Gastroesophageal sphincter (tissue), 4 donors: ENCODE measurements at regions not wholly inside any gene's neighbourhood (a gene's known extent, or its start where the extent isn't known, plus 50 kb on each side); places are given as distances from the start of the nearest gene placed in this dataset.

Experiments
- ATAC-seq: fragments of 150-250 bp; one replicate; pipeline ENCODE4 v1.9.1; 2016; ENCODE audit warnings: mild to moderate bottlenecking, moderate library complexity
- H3K27ac ChIP-seq, 4 donors: fragments of 200-600 bp; sonication (generic) in 3 of 4; 1 replicate in 3 of 4; 2 replicates in 1 of 4; pipeline ENCODE4 v1.5.1; 2016 to 2019
- H3K27me3 ChIP-seq: fragments of 200-600 bp; sonication (generic); one replicate; pipeline ENCODE4 v1.5.1; 2019
- H3K36me3 ChIP-seq, 2 donors: fragments of 200-600 bp; sonication (generic); one replicate each; pipeline ENCODE4 v1.5.1; 2019; ENCODE audit warnings: control low read depth in 1 of 2
- H3K4me1 ChIP-seq, 3 donors: fragments of 200-600 bp; sonication (generic); 1 replicate in 2 of 3; 2 replicates in 1 of 3; pipeline ENCODE4 v1.5.1; 2016 to 2019; ENCODE audit warnings: control low read depth in 2 of 3
- H3K4me3 ChIP-seq, 2 donors: fragments of 200-600 bp; sonication (generic); one replicate each; pipeline ENCODE4 v1.5.1; 2019; ENCODE audit warnings: mild to moderate bottlenecking in 1 of 2, moderate library complexity in 1 of 2
- H3K9me3 ChIP-seq, 3 donors: fragments of 200-600 bp; sonication (generic); one replicate each; pipeline ENCODE4 v1.5.1; 2017 to 2019; ENCODE audit warnings: control low read depth in 2 of 3
- EP300 ChIP-seq: sonication (generic); formaldehyde crosslinking; IDR thresholded peaks from one replicate; pipeline ENCODE4 v1.6.1; 2017; ENCODE audit warnings: antibody characterized with exemption, mild to moderate bottlenecking
- POLR2A ChIP-seq, 2 donors: fragments of 450-650 bp; IDR thresholded peaks; one replicate each; pipeline ENCODE4 v1.6.1; 2017; ENCODE audit warnings: antibody characterized with exemption in 2 of 2, mild to moderate bottlenecking in 2 of 2, moderate library complexity in 1 of 2
- POLR2AphosphoS5 ChIP-seq: sonication (generic); formaldehyde crosslinking; IDR thresholded peaks from one replicate; pipeline ENCODE4 v1.6.1; 2017; ENCODE audit warnings: antibody characterized with exemption
- WGBS, 2 donors: methylation state at CpG; one replicate each; pipeline ENCODE4 v1.1.5; 2018; ENCODE audit warnings: low coverage in 1 of 2; 5-methylcytosine and 5-hydroxymethylcytosine counted together
- TF ChIP-seq, protein P1 (sequence below), 4 experiments: fragments of 200-600 bp in 2 of 4; fragments of 450-650 bp in 2 of 4; sonication (generic) in 1 of 4; IDR thresholded peaks; one replicate each; pipeline ENCODE4 v1.5.1; 2017 to 2019; ENCODE audit warnings: antibody characterized with exemption in 4 of 4, mild to moderate bottlenecking in 2 of 4, moderate library complexity in 2 of 4

DNA sequence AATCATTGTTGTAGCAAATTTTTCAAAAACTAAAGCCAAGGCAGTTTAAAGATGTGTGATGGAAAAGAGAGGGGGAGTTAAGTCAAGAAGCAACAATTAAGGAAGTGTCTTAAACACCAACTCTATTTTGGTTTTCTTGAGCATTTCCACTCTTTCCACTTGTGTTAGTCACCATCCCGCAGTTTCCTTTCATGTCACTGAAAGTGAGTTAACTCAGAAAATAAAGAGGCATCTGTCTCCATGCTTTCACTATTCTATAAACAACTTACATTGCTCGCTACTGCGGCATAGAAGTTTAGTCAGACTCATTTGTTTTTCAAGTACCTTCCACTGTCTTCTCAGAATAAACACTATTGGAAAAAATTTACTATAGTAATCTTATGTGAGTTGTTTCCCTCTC is 284.9 kb upstream of the SEMA3D start:
- TF ChIP-seq POLR2AphosphoS5 (no peak), POLR2A (IDR thresholded peaks at IDR 0.05) (no peak), EP300 (no peak)
- Histone ChIP-seq H3K27me3 (no peaks in the 10 kb centered on the region), H3K9me3 (no peaks in the 10 kb centered on the region), H3K36me3 (no peaks in the 10 kb centered on the region), H3K4me1 (no peaks in the 10 kb centered on the region), H3K4me3 (no peak overlapping the region), H3K27ac (no peak overlapping the region)
- WGBS, 2 donors, result 0 to 10% methylated on average over 3 of the region's 3 CpGs
- ATAC-seq, result no peak

DNA sequence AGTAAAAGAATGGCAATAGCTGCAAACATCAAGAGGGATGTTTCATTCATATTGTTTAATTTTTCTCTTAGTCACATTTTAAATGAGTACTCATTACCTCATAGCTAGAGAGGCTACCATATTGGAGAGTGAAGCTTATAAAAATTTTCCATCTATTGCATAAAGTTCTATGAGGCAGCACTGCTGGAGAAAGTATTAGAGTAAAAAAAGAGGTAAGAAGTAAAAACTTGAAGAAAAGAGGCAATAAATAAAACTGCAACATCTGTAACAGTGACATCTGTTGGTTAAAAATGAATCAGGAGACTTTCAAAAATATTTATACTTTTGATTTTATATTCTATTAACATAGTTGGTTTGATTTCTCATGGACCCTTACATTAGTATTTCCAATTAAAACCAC is 284.5 kb upstream of the SEMA3D start:
- TF ChIP-seq POLR2AphosphoS5 (no peak), POLR2A (IDR thresholded peaks at IDR 0.05) (no peak), EP300 (no peak)
- TF ChIP-seq, protein P1, sequence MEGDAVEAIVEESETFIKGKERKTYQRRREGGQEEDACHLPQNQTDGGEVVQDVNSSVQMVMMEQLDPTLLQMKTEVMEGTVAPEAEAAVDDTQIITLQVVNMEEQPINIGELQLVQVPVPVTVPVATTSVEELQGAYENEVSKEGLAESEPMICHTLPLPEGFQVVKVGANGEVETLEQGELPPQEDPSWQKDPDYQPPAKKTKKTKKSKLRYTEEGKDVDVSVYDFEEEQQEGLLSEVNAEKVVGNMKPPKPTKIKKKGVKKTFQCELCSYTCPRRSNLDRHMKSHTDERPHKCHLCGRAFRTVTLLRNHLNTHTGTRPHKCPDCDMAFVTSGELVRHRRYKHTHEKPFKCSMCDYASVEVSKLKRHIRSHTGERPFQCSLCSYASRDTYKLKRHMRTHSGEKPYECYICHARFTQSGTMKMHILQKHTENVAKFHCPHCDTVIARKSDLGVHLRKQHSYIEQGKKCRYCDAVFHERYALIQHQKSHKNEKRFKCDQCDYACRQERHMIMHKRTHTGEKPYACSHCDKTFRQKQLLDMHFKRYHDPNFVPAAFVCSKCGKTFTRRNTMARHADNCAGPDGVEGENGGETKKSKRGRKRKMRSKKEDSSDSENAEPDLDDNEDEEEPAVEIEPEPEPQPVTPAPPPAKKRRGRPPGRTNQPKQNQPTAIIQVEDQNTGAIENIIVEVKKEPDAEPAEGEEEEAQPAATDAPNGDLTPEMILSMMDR (IDR thresholded peaks at IDR 0.05), result no peak
- Histone ChIP-seq H3K4me3 (no peak overlapping the region), H3K27me3 (no peaks in the 10 kb centered on the region), H3K27ac (no peak overlapping the region), H3K4me1 (no peaks in the 10 kb centered on the region), H3K36me3 (no peaks in the 10 kb centered on the region), H3K9me3 (no peaks in the 10 kb centered on the region)
- ATAC-seq, result no peak

DNA sequence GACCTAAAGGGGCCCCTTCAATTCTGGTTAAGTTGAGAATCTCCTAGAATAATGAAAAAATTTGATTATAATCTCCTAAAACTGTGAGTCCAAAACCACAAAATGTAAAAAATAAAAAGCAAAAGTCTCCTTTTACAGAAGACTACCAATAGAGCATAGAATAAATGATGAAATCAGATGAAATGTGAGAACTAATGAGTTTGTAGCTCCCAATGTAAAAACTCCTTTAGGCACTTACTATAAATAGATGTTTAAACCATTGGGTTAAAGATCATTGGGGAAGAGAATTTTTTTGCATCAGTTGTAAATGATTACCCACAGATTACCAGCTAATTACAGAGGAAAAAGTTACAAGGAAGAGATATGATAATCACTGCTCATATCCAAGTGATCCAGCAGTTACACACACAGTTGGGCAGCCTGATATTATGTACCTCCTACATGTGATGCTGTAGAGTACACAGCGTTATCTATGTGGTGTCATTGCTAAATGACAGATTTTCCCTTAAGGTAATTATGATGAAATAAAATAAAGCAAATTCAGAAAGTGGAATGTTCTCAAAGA is 282.7 kb upstream of the SEMA3D start:
- Histone ChIP-seq H3K27ac (no peak overlapping the region), H3K4me1 (no peaks in the 10 kb centered on the region), H3K4me3 (no peak overlapping the region), H3K36me3 (no peaks in the 10 kb centered on the region), H3K9me3 (no peaks in the 10 kb centered on the region), H3K27me3 (no peaks in the 10 kb centered on the region)
- TF ChIP-seq POLR2AphosphoS5, result no peak
- TF ChIP-seq POLR2A (IDR thresholded peaks at IDR 0.05), result no peak
- no peak for TF ChIP-seq EP300
- TF ChIP-seq, protein P1 (IDR thresholded peaks at IDR 0.05), result no peak
- 100% methylated on average over 1 of the region's 1 CpG for WGBS, 2 donors
- no peak for ATAC-seq

DNA sequence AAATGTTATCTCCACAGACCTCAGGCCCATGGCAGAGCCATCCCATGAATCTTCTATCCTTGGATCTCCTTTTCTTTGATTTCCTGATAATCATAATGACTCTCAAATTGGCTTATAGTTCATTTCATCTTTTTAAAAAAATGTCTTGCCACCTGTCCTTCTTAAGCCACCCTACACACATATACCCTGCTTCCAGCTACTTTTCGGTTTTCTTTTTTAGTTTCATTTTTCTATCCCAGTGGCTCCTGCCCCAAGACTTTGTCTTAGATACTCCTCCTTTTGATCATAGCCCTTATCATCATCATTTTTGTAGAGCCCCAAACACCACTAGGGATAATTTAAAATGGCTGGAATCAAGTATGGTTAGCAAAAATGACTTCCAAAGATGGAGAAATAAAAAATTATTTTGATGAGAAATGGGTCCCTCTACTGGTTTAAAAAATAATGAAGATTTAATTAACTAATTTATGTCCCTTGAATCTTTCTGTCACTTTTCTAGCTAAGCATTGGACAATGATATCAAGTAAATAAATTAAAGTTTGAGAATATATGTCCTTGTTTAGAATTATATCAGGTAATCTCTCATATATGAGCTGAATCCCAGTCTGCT is 277.3 kb upstream of the SEMA3D start:
- Histone ChIP-seq H3K9me3 (no peaks in the 10 kb centered on the region), H3K4me1 (no peaks in the 10 kb centered on the region), H3K27me3 (no peaks in the 10 kb centered on the region), H3K27ac (no peak overlapping the region), H3K4me3 (no peak overlapping the region), H3K36me3 (no peaks in the 10 kb centered on the region)
- TF ChIP-seq POLR2AphosphoS5 (no peak), EP300 (no peak)
- TF ChIP-seq, protein P1 (IDR thresholded peaks at IDR 0.05), result peak in 1 of 4 experiments; percentile 9
- 93% methylated on average over 1 of the region's 1 CpG; no CpG with 5 or more reads in 1 of the 2 donors for WGBS, 2 donors
- no peak for ATAC-seq

DNA sequence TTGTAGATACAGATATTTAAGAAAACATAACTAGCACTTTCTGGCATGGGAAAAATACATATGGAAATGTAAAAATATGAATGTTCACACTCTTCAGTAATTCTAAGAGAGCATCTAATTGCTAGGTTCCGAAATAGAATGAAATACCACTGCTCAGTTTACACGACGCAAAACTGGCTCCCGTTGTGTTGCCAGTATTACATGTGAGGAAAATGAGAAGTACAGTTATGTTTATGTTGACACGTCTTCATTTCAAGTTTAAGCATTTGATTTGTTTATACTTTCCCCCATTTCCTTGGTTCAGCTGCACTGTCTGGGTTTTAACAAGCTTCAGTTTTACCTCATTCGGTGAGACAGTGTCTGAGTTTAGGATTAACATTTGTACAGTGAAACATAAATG is 275.8 kb upstream of the SEMA3D start:
- Histone ChIP-seq H3K36me3 (no peaks in the 10 kb centered on the region), H3K4me1 (no peaks in the 10 kb centered on the region), H3K27me3 (no peaks in the 10 kb centered on the region), H3K4me3 (no peak overlapping the region), H3K9me3 (no peaks in the 10 kb centered on the region), H3K27ac (no peak overlapping the region)
- TF ChIP-seq POLR2AphosphoS5, result no peak
- TF ChIP-seq POLR2A (IDR thresholded peaks at IDR 0.05), result no peak
- no peak for TF ChIP-seq EP300
- TF ChIP-seq, protein P1 (IDR thresholded peaks at IDR 0.05), result no peak
- ATAC-seq, result no peak
- 10 to 21% methylated on average over 6 of the region's 6 CpGs for WGBS, 2 donors
